ENCODE measurements at regions not wholly inside any gene's neighbourhood (a gene's known extent, or its start where the extent isn't known, plus 50 kb on each side); places are given as distances from the start of the nearest gene placed in this dataset.

- no peak for DNase-seq
Measured at GRCh38 chr11:26053966-26054365, 278.0 kb upstream of the ANO3 start.

- DNase-seq: no peak
Measured at GRCh38 chr11:26062660-26063059, 269.3 kb upstream of the ANO3 start.

GRCh38 chr11:26063915-26064314 lies 268.0 kb upstream of the ANO3 start:
- DNase-seq: no peak

GRCh38 chr11:26065944-26066343 lies 266.0 kb upstream of the ANO3 start:
- DNase-seq: no peak

- DNase-seq: peak; percentile 39
Measured at GRCh38 chr11:26070714-26071380, 261.1 kb upstream of the ANO3 start.

GRCh38 chr11:26072614-26073153 lies 259.2 kb upstream of the ANO3 start:
- DNase-seq: peak; percentile 49

GRCh38 chr11:26073646-26074045 lies 258.3 kb upstream of the ANO3 start:
- DNase-seq: no peak

- no peak for DNase-seq
Measured at GRCh38 chr11:26076233-26076990, 255.5 kb upstream of the ANO3 start.

- no peak for DNase-seq
Measured at GRCh38 chr11:26078231-26078821, 253.6 kb upstream of the ANO3 start.

GRCh38 chr11:26084313-26084712 lies 247.6 kb upstream of the ANO3 start:
- no peak for DNase-seq

GRCh38 chr11:26086028-26086427 lies 245.9 kb upstream of the ANO3 start:
- DNase-seq: no peak

GRCh38 chr11:26087120-26087935 lies 244.6 kb upstream of the ANO3 start:
- no peak for DNase-seq

GRCh38 chr11:26088391-26088790 lies 243.5 kb upstream of the ANO3 start:
- DNase-seq: no peak

GRCh38 chr11:26090651-26091050 lies 241.3 kb upstream of the ANO3 start:
- no peak for DNase-seq

- DNase-seq: no peak
Measured at GRCh38 chr11:26093206-26093605, 238.7 kb upstream of the ANO3 start.

- DNase-seq: no peak
Measured at GRCh38 chr11:26095340-26095739, 236.6 kb upstream of the ANO3 start.

GRCh38 chr11:26096451-26096850 lies 235.5 kb upstream of the ANO3 start:
- peak; percentile 14 for DNase-seq

- DNase-seq: no peak
Measured at GRCh38 chr11:26102325-26102724, 229.6 kb upstream of the ANO3 start.

- DNase-seq: no peak
Measured at GRCh38 chr11:26105762-26106423, 226.0 kb upstream of the ANO3 start.

- DNase-seq: no peak
Measured at GRCh38 chr11:26106726-26107125, 225.2 kb upstream of the ANO3 start.

- no peak for DNase-seq
Measured at GRCh38 chr11:26109658-26110368, 222.1 kb upstream of the ANO3 start.

- no peak for DNase-seq
Measured at GRCh38 chr11:26112264-26112663, 219.7 kb upstream of the ANO3 start.
